ENCODE measurements at regions not wholly inside any gene's neighbourhood (a gene's known extent, or its start where the extent isn't known, plus 50 kb on each side); places are given as distances from the start of the nearest gene placed in this dataset.

GRCh38 chr10:90642650-90643049 lies 215.2 kb downstream of the HTR7 start:
- TF ChIP-seq EZH2 (IDR thresholded peaks at IDR 0.05) (no peak), POLR2AphosphoS5 (IDR thresholded peaks at IDR 0.05; ENCODE audit: borderline replicate concordance, low read depth, low read length) (no peak), FOXP2 (optimal IDR thresholded peaks at IDR 0.05; ENCODE audit: control extremely low read depth, extremely low read length, insufficient read depth) (no peak)
